MM.1S (cell line): ENCODE measurements at regions not wholly inside any gene's neighbourhood (a gene's known extent, or its start where the extent isn't known, plus 50 kb on each side); places are given as distances from the start of the nearest gene placed in this dataset.

Source experiments
- EZH2 ChIP-seq: fragments of 300-600 bp; sonication (generic); optimal IDR thresholded peaks from 2 replicates; pipeline ENCODE3; 2017; ENCODE audit warnings: low read depth, mild to moderate bottlenecking, antibody characterized with exemption, low read length, mixed read lengths
- EZH2phosphoT487 ChIP-seq: fragments of 300-600 bp; sonication (generic); IDR thresholded peaks from 2 replicates; pipeline ENCODE4 v1.6.1; 2018; ENCODE audit warnings: antibody characterized with exemption, low read length
- TF ChIP-seq, protein P1 (sequence below): fragments of 300-600 bp; sonication (generic); IDR thresholded peaks from 2 replicates; pipeline ENCODE4 v1.5.1; 2016; ENCODE audit warnings: antibody characterized with exemption, low read length, mixed read lengths

- TF ChIP-seq, protein P1, sequence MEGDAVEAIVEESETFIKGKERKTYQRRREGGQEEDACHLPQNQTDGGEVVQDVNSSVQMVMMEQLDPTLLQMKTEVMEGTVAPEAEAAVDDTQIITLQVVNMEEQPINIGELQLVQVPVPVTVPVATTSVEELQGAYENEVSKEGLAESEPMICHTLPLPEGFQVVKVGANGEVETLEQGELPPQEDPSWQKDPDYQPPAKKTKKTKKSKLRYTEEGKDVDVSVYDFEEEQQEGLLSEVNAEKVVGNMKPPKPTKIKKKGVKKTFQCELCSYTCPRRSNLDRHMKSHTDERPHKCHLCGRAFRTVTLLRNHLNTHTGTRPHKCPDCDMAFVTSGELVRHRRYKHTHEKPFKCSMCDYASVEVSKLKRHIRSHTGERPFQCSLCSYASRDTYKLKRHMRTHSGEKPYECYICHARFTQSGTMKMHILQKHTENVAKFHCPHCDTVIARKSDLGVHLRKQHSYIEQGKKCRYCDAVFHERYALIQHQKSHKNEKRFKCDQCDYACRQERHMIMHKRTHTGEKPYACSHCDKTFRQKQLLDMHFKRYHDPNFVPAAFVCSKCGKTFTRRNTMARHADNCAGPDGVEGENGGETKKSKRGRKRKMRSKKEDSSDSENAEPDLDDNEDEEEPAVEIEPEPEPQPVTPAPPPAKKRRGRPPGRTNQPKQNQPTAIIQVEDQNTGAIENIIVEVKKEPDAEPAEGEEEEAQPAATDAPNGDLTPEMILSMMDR: no peak
- TF ChIP-seq EZH2: no peak
- TF ChIP-seq EZH2phosphoT487: no peak
Measured at GRCh38 chr18:30811580-30811979, 231.0 kb downstream of the DSC3 start.
